Stimulated activated CD4-positive, alpha-beta T cell treated with anti-CD3 and anti-CD28 coated beads, TNF-alpha, amount 100 ng/mL, for 24 hours (primary cell): ENCODE measurements at regions not wholly inside any gene's neighbourhood (a gene's known extent, or its start where the extent isn't known, plus 50 kb on each side); places are given as distances from the start of the nearest gene placed in this dataset.

Experiments
- DNase-seq, 3 experiments: peaks; one replicate each; pipeline ENCODE4 v3.0.0-alpha.2; 2020; ENCODE audit warnings: low read depth in 3 of 3

GRCh38 chr15:39269821-39270220 is 311.1 kb upstream of the THBS1 start:
- no peak for DNase-seq

- DNase-seq: no peak
Observed at GRCh38 chr15:39270221-39270855, 310.5 kb upstream of the THBS1 start.

- DNase-seq: no peak
Observed at GRCh38 chr15:39270934-39271333, 309.9 kb upstream of the THBS1 start.

- no peak for DNase-seq
Observed at GRCh38 chr15:39272901-39273300, 308.0 kb upstream of the THBS1 start.

GRCh38 chr15:39273717-39274411 is 307.0 kb upstream of the THBS1 start:
- no peak for DNase-seq

GRCh38 chr15:39275066-39275465 is 305.8 kb upstream of the THBS1 start:
- no peak for DNase-seq

- DNase-seq: no peak
Observed at GRCh38 chr15:39279311-39279710, 301.6 kb upstream of the THBS1 start.

- DNase-seq: no peak
Observed at GRCh38 chr15:39281094-39281493, 299.8 kb upstream of the THBS1 start.

- no peak for DNase-seq
Observed at GRCh38 chr15:39282663-39283208, 298.1 kb upstream of the THBS1 start.

- DNase-seq: no peak
Observed at GRCh38 chr15:39283531-39283930, 297.3 kb upstream of the THBS1 start.

GRCh38 chr15:39285071-39285470 is 295.8 kb upstream of the THBS1 start:
- no peak for DNase-seq

- no peak for DNase-seq
Observed at GRCh38 chr15:39285663-39286062, 295.2 kb upstream of the THBS1 start.

GRCh38 chr15:39286706-39287105 is 294.2 kb upstream of the THBS1 start:
- no peak for DNase-seq

- no peak for DNase-seq
Observed at GRCh38 chr15:39287322-39288195, 293.3 kb upstream of the THBS1 start.

GRCh38 chr15:39290711-39291435 is 290.0 kb upstream of the THBS1 start:
- no peak for DNase-seq

GRCh38 chr15:39291690-39292089 is 289.2 kb upstream of the THBS1 start:
- no peak for DNase-seq

GRCh38 chr15:39296955-39297354 is 283.9 kb upstream of the THBS1 start:
- no peak for DNase-seq

GRCh38 chr15:39298271-39298962 is 282.5 kb upstream of the THBS1 start:
- DNase-seq: no peak

GRCh38 chr15:39299486-39300267 is 281.2 kb upstream of the THBS1 start:
- no peak for DNase-seq

- DNase-seq: no peak
Observed at GRCh38 chr15:39300451-39301153, 280.3 kb upstream of the THBS1 start.
